Gastrocnemius medialis (tissue), 4 donors: ENCODE measurements at regions not wholly inside any gene's neighbourhood (a gene's known extent, or its start where the extent isn't known, plus 50 kb on each side); places are given as distances from the start of the nearest gene placed in this dataset.
A peak's percentile ranks its signal among the peaks of the same experiment; 100 is the strongest.

Experiments used
- ATAC-seq, 2 donors: fragments of 150-250 bp; one replicate each; pipeline ENCODE4 v1.9.1; 2016
- DNase-seq, 2 donors: peaks; one replicate each; pipeline ENCODE4 v3.0.0-alpha.2; 2019
- H3K27ac ChIP-seq, 4 donors: fragments of 200-600 bp; sonication (generic); 1 replicate in 1 of 4; 2 replicates in 3 of 4; pipeline ENCODE4 v1.5.1; 2016 to 2018; ENCODE audit warnings: mild to moderate bottlenecking in 2 of 4, moderate library complexity in 1 of 4
- H3K27me3 ChIP-seq, 3 donors: fragments of 200-600 bp; sonication (generic) in 2 of 3; 1 replicate in 1 of 3; 2 replicates in 2 of 3; pipeline versions ENCODE4 v1.5.1 to v1.6.0; 2016 to 2019; ENCODE audit warnings: mild to moderate bottlenecking in 1 of 3, moderate library complexity in 1 of 3
- H3K36me3 ChIP-seq, 2 donors: fragments of 200-600 bp; sonication (generic) in 1 of 2; one replicate each; pipeline ENCODE4 v1.5.1; 2017 to 2018
- H3K4me1 ChIP-seq, 2 donors: fragments of 200-600 bp; sonication (generic) in 1 of 2; one replicate each; pipeline ENCODE4 v1.5.1; 2016 to 2017; ENCODE audit warnings: mild to moderate bottlenecking in 2 of 2
- H3K4me3 ChIP-seq, 4 donors: fragments of 200-600 bp; sonication (generic) in 3 of 4; 1 replicate in 1 of 4; 2 replicates in 3 of 4; pipeline ENCODE4 v1.5.1; 2016 to 2019; ENCODE audit warnings: mild to moderate bottlenecking in 2 of 4
- H3K9me3 ChIP-seq, 3 donors: fragments of 200-600 bp; sonication (generic) in 2 of 3; 1 replicate in 1 of 3; 2 replicates in 2 of 3; pipeline ENCODE4 v1.5.1; 2016 to 2019
- POLR2A ChIP-seq, 2 donors: fragments of 450-650 bp; IDR thresholded peaks; one replicate each; pipeline ENCODE4 v1.6.1; 2017; ENCODE audit warnings: antibody characterized with exemption in 2 of 2, mild to moderate bottlenecking in 2 of 2, moderate library complexity in 2 of 2
- in situ Hi-C, 4 donors: fragments of 200-750 bp; cut with MboI; loops; one replicate each; pipeline versions ENCODE4 v1.15.0 to v1.8.0; 2017; ENCODE audit warnings: low sequenced_read_pairs in 4 of 4
- intact Hi-C: fragments of 100-400 bp; cut with DNase I; formaldehyde crosslinking; loops from one replicate; pipeline ENCODE4 v1.15.1; 2023; ENCODE audit warnings: low total_unique reads
- TF ChIP-seq, protein P1 (sequence below), 5 experiments: fragments of 450-650 bp in 3 of 5; fragments of 200-600 bp in 2 of 5; sonication (generic) in 2 of 5; IDR thresholded peaks in 4 of 5; conservative IDR thresholded peaks in 1 of 5; 1 replicate in 4 of 5; 2 replicates in 1 of 5; pipeline ENCODE4 v1.5.1; 2016 to 2019; ENCODE audit warnings: antibody characterized with exemption in 5 of 5, mild to moderate bottlenecking in 3 of 5, moderate library complexity in 3 of 5

DNA sequence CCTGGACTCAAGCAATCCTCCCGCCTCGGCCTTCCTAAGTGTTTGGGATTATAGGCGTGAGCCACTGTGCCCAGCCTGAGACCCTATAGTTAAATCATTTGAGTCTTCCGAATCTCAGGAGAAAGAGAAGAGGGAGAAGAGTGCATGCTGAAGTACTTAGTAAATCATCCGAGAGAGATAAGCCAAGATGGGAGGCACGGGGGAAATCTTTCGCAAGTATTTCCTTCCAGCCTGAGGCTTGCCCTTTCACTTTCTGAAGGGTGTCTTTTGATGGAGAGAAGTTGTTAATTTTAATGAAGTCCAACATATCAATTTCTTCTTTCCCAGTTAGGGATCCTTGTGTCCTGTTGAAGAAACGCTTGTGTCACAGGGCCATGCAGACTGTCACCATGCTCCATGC lies 97.1 kb upstream of the SLC6A6 start:
- intact Hi-C loops = no loop called here

DNA sequence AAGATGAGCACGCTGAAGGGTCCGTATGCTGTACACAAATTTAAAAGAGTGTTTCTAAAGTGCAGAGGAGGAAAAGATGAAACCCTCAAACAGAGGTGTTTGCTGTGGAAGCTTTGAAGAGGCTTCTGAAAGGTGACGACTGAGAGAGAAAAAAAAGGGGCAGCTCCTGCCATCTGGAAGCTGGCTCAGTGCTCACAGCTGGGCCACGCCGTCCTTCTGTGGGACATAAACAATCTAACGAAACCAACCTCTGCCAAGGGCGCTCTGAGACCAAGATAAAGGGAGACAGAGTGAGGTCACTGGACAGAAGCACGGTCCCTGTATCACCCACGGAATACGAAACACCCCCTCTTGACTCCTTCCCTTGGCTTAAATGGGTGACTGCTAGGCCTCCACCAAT lies 96.3 kb upstream of the SLC6A6 start:
- Histone ChIP-seq H3K4me1 (peaks cover 35 to 52% of the 10 kb centered on the region in 2 donors), H3K27ac (no peak overlapping the region), H3K4me3 (no peak overlapping the region), H3K9me3 (no peaks in the 10 kb centered on the region), H3K27me3 (no peaks in the 10 kb centered on the region), H3K36me3 (no peaks in the 10 kb centered on the region)
- TF ChIP-seq, protein P1, sequence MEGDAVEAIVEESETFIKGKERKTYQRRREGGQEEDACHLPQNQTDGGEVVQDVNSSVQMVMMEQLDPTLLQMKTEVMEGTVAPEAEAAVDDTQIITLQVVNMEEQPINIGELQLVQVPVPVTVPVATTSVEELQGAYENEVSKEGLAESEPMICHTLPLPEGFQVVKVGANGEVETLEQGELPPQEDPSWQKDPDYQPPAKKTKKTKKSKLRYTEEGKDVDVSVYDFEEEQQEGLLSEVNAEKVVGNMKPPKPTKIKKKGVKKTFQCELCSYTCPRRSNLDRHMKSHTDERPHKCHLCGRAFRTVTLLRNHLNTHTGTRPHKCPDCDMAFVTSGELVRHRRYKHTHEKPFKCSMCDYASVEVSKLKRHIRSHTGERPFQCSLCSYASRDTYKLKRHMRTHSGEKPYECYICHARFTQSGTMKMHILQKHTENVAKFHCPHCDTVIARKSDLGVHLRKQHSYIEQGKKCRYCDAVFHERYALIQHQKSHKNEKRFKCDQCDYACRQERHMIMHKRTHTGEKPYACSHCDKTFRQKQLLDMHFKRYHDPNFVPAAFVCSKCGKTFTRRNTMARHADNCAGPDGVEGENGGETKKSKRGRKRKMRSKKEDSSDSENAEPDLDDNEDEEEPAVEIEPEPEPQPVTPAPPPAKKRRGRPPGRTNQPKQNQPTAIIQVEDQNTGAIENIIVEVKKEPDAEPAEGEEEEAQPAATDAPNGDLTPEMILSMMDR (IDR thresholded peaks at IDR 0.05 in 4 of 5, conservative IDR thresholded peaks at IDR 0.05 in 1 of 5) = no peak
- in situ Hi-C loops = no loop called here
- DNase-seq = no peak
- intact Hi-C loops = no loop called here
- ATAC-seq = no peak

More for the DNA sequence above, 97.1 kb upstream of the SLC6A6 start:
- Histone ChIP-seq H3K4me3 (no peak overlapping the region), H3K9me3 (no peaks in the 10 kb centered on the region), H3K27ac (peak overlapping the region; percentile 78 to 87 (median 84)), H3K27me3 (no peaks in the 10 kb centered on the region), H3K4me1 (peaks cover 41 to 58% of the 10 kb centered on the region in 2 donors), H3K36me3 (no peaks in the 10 kb centered on the region)
- no peak for ATAC-seq
- TF ChIP-seq, protein P1 (IDR thresholded peaks at IDR 0.05 in 4 of 5, conservative IDR thresholded peaks at IDR 0.05 in 1 of 5) = no peak
- TF ChIP-seq POLR2A (IDR thresholded peaks at IDR 0.05) = no peak
- in situ Hi-C loops = no loop called here
- no peak for DNase-seq

DNA sequence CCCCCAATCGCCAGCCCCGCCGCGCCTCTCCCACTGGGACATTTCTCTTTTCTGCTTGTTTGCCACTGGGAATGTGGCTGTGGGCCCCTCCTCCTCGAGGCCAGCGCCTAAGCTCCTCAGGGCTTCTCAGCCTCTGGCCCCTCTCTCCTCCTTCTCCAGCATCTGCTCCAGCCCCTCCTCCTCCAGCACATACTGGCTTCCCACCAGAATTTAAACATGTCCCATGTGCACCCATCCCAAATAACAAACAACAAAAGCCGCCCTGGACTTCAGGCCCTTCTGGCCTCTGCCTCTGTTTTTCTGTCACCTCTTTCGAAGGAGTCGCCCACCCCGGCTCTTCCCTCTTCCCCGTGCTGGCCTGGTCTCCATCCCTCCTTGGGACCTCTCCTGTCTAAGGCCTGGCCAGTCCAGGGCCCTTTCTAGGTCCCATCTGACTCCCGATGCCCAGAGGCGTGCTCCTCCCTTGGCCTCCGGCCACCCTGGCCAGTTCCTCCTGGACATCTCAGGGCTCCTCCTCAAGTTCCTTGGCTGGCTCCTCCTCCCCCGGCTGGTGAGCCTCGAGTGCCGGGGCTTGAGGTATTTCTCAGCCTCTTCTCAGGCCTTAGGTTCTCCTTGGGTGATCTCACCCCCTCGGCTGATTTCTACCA lies 94.6 kb upstream of the SLC6A6 start:
- TF ChIP-seq POLR2A (IDR thresholded peaks at IDR 0.05) = no peak
- TF ChIP-seq, protein P1 (IDR thresholded peaks at IDR 0.05 in 4 of 5, conservative IDR thresholded peaks at IDR 0.05 in 1 of 5) = no peak
- intact Hi-C loops (no loop called here), in situ Hi-C loops (no loop called here)
- no peak overlapping the region for H3K27ac ChIP-seq
- no peak for ATAC-seq
- no peaks in the 10 kb centered on the region for H3K27me3 ChIP-seq
- no peaks in the 10 kb centered on the region for H3K9me3 ChIP-seq
- H3K4me3 ChIP-seq = no peak overlapping the region
- H3K36me3 ChIP-seq = no peaks in the 10 kb centered on the region
- DNase-seq = no peak
- H3K4me1 ChIP-seq = peaks cover 21 to 39% of the 10 kb centered on the region in 2 donors

DNA sequence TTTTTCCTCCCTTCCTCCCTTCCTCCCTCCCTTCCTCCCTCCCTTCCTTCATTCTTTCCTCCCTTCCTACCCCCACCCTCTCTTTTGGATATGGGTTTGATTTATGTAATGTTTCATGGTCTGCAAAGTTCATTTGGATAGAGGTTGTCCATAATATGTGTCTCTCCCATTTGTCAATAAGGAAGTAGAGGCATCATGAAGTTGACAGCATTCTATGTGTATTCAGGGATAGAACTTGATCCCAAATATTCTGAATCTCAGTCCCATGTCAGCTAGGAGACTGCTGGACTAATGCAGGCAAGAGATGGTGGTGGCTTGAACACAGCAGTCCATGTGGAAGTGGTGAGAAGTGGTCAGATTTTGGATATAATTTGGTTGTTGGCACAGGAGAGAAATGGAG lies 90.7 kb upstream of the SLC6A6 start:
- Histone ChIP-seq H3K9me3 (no peaks in the 10 kb centered on the region), H3K27me3 (no peaks in the 10 kb centered on the region), H3K4me1 (peaks cover 0 to 8% of the 10 kb centered on the region in 2 donors), H3K4me3 (no peak overlapping the region), H3K36me3 (no peaks in the 10 kb centered on the region), H3K27ac (no peak overlapping the region)
- in situ Hi-C loops (no loop called here), intact Hi-C loops (no loop called here)
- no peak for ATAC-seq
- no peak for TF ChIP-seq POLR2A (IDR thresholded peaks at IDR 0.05)
- TF ChIP-seq, protein P1 (IDR thresholded peaks at IDR 0.05 in 4 of 5, conservative IDR thresholded peaks at IDR 0.05 in 1 of 5) = no peak
- DNase-seq = no peak

DNA sequence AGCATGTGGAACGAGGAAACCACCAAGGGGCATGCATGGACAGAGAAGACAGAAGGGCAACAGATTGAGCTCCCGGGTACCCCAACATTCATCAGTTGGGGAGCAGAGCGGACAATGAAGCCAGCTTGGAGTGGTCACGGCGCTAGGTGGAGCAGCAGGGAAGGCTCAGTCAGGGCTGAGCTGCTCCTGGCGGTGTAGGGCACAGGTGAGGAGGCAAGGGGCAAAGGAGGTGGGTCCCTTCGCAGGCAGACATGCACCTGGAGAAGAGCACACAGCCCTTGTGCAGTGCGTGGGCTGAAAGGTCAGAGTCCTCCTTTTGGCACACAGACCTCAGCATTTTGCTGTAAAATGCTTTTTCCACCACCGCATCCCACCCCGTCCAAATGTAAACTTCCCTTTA lies 90.0 kb upstream of the SLC6A6 start:
- in situ Hi-C loops = no loop called here
- Histone ChIP-seq H3K4me1 (peaks cover 0 to 2% of the 10 kb centered on the region in 2 donors), H3K27me3 (no peaks in the 10 kb centered on the region), H3K4me3 (no peak overlapping the region), H3K36me3 (no peaks in the 10 kb centered on the region), H3K27ac (no peak overlapping the region), H3K9me3 (no peaks in the 10 kb centered on the region)
- ATAC-seq (no peak), DNase-seq (no peak)
- intact Hi-C loops = no loop called here
- TF ChIP-seq POLR2A (IDR thresholded peaks at IDR 0.05) = no peak
- TF ChIP-seq, protein P1 (IDR thresholded peaks at IDR 0.05 in 4 of 5, conservative IDR thresholded peaks at IDR 0.05 in 1 of 5) = no peak
